GM23248 (cell line): ENCODE measurements at regions not wholly inside any gene's neighbourhood (a gene's known extent, or its start where the extent isn't known, plus 50 kb on each side); places are given as distances from the start of the nearest gene placed in this dataset.

Experiments used
- DNase-seq: peaks from one replicate; pipeline ENCODE4 v3.0.0-alpha.2; 2015
- H2AFZ ChIP-seq: fragments of 200-600 bp; sonication (generic); 2 replicates; pipeline ENCODE4 v1.6.1; 2016; ENCODE audit warnings: antibody characterized with exemption
- H3F3A ChIP-seq: fragments of 200-600 bp; sonication (generic); 2 replicates; pipeline ENCODE4 v1.6.1; 2016; ENCODE audit warnings: mild to moderate bottlenecking, antibody characterized with exemption, mixed run types; ENCODE audit not compliant: insufficient read depth
- H3K27ac ChIP-seq: fragments of 200-600 bp; sonication (generic); 2 replicates; pipeline ENCODE4 v1.5.1; 2016; ENCODE audit warnings: mild to moderate bottlenecking
- H3K27me3 ChIP-seq: fragments of 200-600 bp; sonication (generic); replicated peaks from 2 replicates; pipeline ENCODE4 v1.6.1; 2016; ENCODE audit warnings: mild to moderate bottlenecking; ENCODE audit not compliant: insufficient read depth
- H3K36me3 ChIP-seq: fragments of 200-600 bp; sonication (generic); 2 replicates; pipeline ENCODE4 v1.6.1; 2016; ENCODE audit warnings: low read depth, mild to moderate bottlenecking
- H3K4me1 ChIP-seq: fragments of 200-600 bp; sonication (generic); 2 replicates; pipeline ENCODE4 v1.6.1; 2016; ENCODE audit warnings: mild to moderate bottlenecking; ENCODE audit not compliant: insufficient read depth
- H3K4me2 ChIP-seq: fragments of 200-600 bp; sonication (generic); one replicate; pipeline ENCODE4 v1.6.1; 2016; ENCODE audit warnings: mild to moderate bottlenecking; ENCODE audit not compliant: unreplicated experiment
- H3K4me3 ChIP-seq: fragments of 200-600 bp; sonication (generic); 2 replicates; pipeline ENCODE4 v1.5.1; 2016; ENCODE audit warnings: mild to moderate bottlenecking
- H3K79me2 ChIP-seq: fragments of 200-600 bp; sonication (generic); 2 replicates; pipeline ENCODE4 v1.6.1; 2016; ENCODE audit warnings: mild to moderate bottlenecking; ENCODE audit not compliant: insufficient read depth
- H3K9ac ChIP-seq: fragments of 200-600 bp; sonication (generic); 2 replicates; pipeline ENCODE4 v1.6.1; 2016; ENCODE audit warnings: mild to moderate bottlenecking
- H3K9me2 ChIP-seq: fragments of 200-600 bp; sonication (generic); 2 replicates; pipeline ENCODE4 v1.6.1; 2016; ENCODE audit warnings: mixed run types, mild to moderate bottlenecking, moderate library complexity; ENCODE audit not compliant: insufficient read depth
- H3K9me3 ChIP-seq: fragments of 200-600 bp; sonication (generic); one replicate; pipeline ENCODE4 v1.6.1; 2017; ENCODE audit warnings: low read depth
- H4K20me1 ChIP-seq: fragments of 200-600 bp; sonication (generic); 2 replicates; pipeline ENCODE4 v1.6.0; 2016; ENCODE audit not compliant: insufficient read depth
- EZH2 ChIP-seq: fragments of 200-600 bp; sonication (generic); IDR thresholded peaks from 2 replicates; pipeline ENCODE4 v1.6.1; 2018; ENCODE audit warnings: antibody characterized with exemption, mild to moderate bottlenecking; ENCODE audit not compliant: insufficient read depth, poor library complexity, severe bottlenecking
- EZH2phosphoT487 ChIP-seq: fragments of 200-600 bp; sonication (generic); IDR thresholded peaks from 2 replicates; pipeline ENCODE4 v1.6.1; 2018; ENCODE audit warnings: antibody characterized with exemption, moderate library complexity, mild to moderate bottlenecking, low read depth; ENCODE audit not compliant: insufficient read depth
- WGBS, 2 experiments: methylation state at CpG; one replicate each; pipeline ENCODE4 v1.1.6; 2015 to 2017; ENCODE audit warnings: low lambda C conversion rate in 2 of 2, low coverage in 1 of 2; ENCODE audit errors: missing lambda C conversion rate in 2 of 2; 5-methylcytosine and 5-hydroxymethylcytosine counted together
- in situ Hi-C: fragments of 300-500 bp; cut with MboI; formaldehyde crosslinking; loops from 2 replicates; pipeline ENCODE4 v1.15.0; 2020

- H3K36me3 ChIP-seq = no peaks in the 10 kb centered on the region
- 0% methylated on average over 1 of the region's 1 CpG for WGBS, 2 experiments
- H3K9me2 ChIP-seq = no peaks in the 10 kb centered on the region
- in situ Hi-C loops = loop anchor here (10.0 kb wide), 1 partner anchor 58 kb away; no protein-coding TSS in a partner anchor
- H3K4me3 ChIP-seq = no peak overlapping the region
- DNase-seq = no peak
- no peaks in the 10 kb centered on the region for H3F3A ChIP-seq
- no peaks in the 10 kb centered on the region for H4K20me1 ChIP-seq
- H3K4me2 ChIP-seq = no peak overlapping the region
- H3K9me3 ChIP-seq = no peaks in the 10 kb centered on the region
- H3K9ac ChIP-seq = no peak overlapping the region
- no peaks in the 10 kb centered on the region for H3K27me3 ChIP-seq
- no peaks in the 10 kb centered on the region for H3K4me1 ChIP-seq
- TF ChIP-seq EZH2 (no peak), EZH2phosphoT487 (no peak)
- H2AFZ ChIP-seq = no peak overlapping the region
- no peaks in the 10 kb centered on the region for H3K79me2 ChIP-seq
- no peak overlapping the region for H3K27ac ChIP-seq
Observed at GRCh38 chr17:53942436-53942835, 119.7 kb downstream of the KIF2B start.

- WGBS, 2 experiments = 8 to 11% methylated on average over 2 of the region's 2 CpGs
- Histone ChIP-seq H3K79me2 (no peaks in the 10 kb centered on the region), H2AFZ (no peak overlapping the region), H3K4me3 (no peak overlapping the region), H3K36me3 (no peaks in the 10 kb centered on the region), H3K4me1 (no peaks in the 10 kb centered on the region), H3K27me3 (no peaks in the 10 kb centered on the region), H3F3A (no peaks in the 10 kb centered on the region), H4K20me1 (no peaks in the 10 kb centered on the region), H3K9me2 (no peaks in the 10 kb centered on the region), H3K9ac (no peak overlapping the region), H3K4me2 (no peak overlapping the region), H3K27ac (no peak overlapping the region), H3K9me3 (no peaks in the 10 kb centered on the region)
- in situ Hi-C loops = loop anchor here (10.0 kb wide), 1 partner anchor 58 kb away; no protein-coding TSS in a partner anchor
- no peak for DNase-seq
- TF ChIP-seq EZH2phosphoT487 (no peak), EZH2 (no peak)
Observed at GRCh38 chr17:53942898-53943297, 120.2 kb downstream of the KIF2B start.

GRCh38 chr17:53948323-53948722, 125.6 kb downstream of the KIF2B start:
- H3K9ac ChIP-seq = no peak overlapping the region
- no peak overlapping the region for H3K4me2 ChIP-seq
- no peak overlapping the region for H3K27ac ChIP-seq
- no peak overlapping the region for H2AFZ ChIP-seq
- no peaks in the 10 kb centered on the region for H3F3A ChIP-seq
- H3K9me3 ChIP-seq = no peaks in the 10 kb centered on the region
- no peaks in the 10 kb centered on the region for H3K27me3 ChIP-seq
- H3K4me3 ChIP-seq = no peak overlapping the region
- no peaks in the 10 kb centered on the region for H4K20me1 ChIP-seq
- in situ Hi-C loops = loop anchor here (10.0 kb wide), 1 partner anchor 64 kb away; no protein-coding TSS in a partner anchor
- no peak for DNase-seq
- WGBS, 2 experiments = 0 to 2% methylated on average over 1 of the region's 1 CpG
- no peaks in the 10 kb centered on the region for H3K36me3 ChIP-seq
- H3K9me2 ChIP-seq = no peaks in the 10 kb centered on the region
- no peaks in the 10 kb centered on the region for H3K79me2 ChIP-seq
- no peaks in the 10 kb centered on the region for H3K4me1 ChIP-seq
- TF ChIP-seq EZH2phosphoT487 (no peak), EZH2 (no peak)

- Histone ChIP-seq H3K4me3 (no peak overlapping the region), H3K9me3 (no peaks in the 10 kb centered on the region), H3K27me3 (no peaks in the 10 kb centered on the region), H4K20me1 (no peaks in the 10 kb centered on the region), H2AFZ (no peak overlapping the region), H3K9ac (no peak overlapping the region), H3F3A (no peaks in the 10 kb centered on the region), H3K4me1 (no peaks in the 10 kb centered on the region), H3K36me3 (no peaks in the 10 kb centered on the region), H3K79me2 (no peaks in the 10 kb centered on the region), H3K4me2 (no peak overlapping the region), H3K27ac (no peak overlapping the region), H3K9me2 (no peaks in the 10 kb centered on the region)
- no peak for TF ChIP-seq EZH2
- TF ChIP-seq EZH2phosphoT487 = no peak
- 15 to 17% methylated on average over 9 of the region's 9 CpGs for WGBS, 2 experiments
- no peak for DNase-seq
- in situ Hi-C loops = loop anchor here (10.0 kb wide), 1 partner anchor 65 kb away; no protein-coding TSS in a partner anchor
Observed at GRCh38 chr17:53949473-53950090, 126.9 kb downstream of the KIF2B start.
